HG02870 (cell line): ENCODE measurements at regions not wholly inside any gene's neighbourhood (a gene's known extent, or its start where the extent isn't known, plus 50 kb on each side); places are given as distances from the start of the nearest gene placed in this dataset.
"Not testable (repeated sequence)": the region's sequence is repeated elsewhere in the genome, so short reads cannot be mapped to it uniquely, and the experiment has no call there.

ENCODE experiments used
- ATAC-seq: cut with Tn5 transposase; IDR thresholded peaks from one replicate; pipeline ENCODE4 v1.9.1; 2021; ENCODE audit warnings: mild to moderate bottlenecking, moderate library complexity; ENCODE audit not compliant: unreplicated experiment

DNA sequence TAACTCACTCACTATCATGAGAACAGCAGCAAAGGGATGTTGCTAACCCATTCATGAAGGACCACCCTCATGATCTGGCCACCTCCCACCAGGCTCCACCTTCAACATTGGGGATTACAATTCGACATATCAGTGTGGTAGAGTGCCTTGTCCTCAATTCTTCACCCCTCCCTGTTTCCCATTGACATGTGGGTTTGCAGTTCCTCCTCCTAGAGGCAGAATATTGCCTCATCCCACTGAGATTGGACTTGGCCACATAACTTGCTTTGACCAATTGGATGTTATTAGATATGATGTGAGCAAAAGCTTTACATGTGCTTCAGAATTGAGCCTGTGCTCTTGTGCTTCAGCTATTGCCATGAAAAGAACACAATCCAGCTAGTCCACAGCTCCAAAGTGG is 217.0 kb upstream of the CXCR4 start:
- ATAC-seq, result no peak

DNA sequence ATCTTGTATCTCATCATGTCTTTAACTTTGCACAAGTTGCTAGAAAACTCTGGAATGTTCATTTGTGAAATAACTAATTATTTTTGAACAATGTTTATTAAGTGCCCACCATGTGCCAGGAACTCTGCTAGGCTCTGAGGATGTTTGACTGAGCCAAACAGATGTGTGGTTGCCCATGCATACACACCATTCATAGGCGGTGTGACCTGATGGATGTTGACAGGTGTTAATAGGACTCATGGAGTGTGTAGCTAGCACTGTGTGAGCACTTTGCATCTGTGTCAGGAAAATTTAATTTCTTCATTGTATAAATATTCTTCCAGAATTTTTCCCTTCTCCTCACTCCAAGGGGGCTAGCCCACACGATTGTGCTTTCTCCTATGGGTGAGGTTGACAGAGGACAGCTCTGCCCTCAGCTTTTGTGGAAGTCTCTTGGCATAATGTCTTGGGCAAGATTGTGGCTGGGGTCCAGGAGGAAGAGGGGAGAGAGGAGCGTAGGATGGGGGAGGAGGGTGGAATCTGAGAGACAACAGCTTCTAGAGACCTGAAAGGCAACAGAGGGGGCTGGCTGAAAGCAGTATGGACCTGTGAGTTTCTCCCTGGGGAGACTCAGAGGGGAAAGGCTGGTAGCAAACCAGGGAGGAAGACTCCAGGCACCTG is 214.6 kb upstream of the CXCR4 start:
- no peak for ATAC-seq

DNA sequence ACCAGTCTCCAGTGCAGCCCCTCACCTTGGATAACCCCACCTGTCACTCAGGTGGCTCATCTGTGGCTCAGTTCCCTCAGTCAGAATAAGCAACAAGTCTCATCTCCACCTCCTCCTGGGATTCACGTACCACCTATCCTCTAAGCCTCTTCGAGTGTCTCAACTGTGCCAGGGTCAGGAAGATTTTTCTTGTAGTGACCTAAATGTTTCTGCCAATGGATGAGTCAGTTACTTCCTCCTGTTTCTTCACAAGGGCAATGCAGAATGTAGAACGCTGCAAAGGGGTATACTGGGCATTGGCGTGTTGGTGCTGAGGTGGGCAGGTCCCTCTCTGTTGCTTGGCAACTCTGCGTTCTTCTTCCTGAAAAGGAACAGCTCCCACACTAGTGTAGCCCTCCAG is 213.3 kb upstream of the CXCR4 start:
- no peak for ATAC-seq

DNA sequence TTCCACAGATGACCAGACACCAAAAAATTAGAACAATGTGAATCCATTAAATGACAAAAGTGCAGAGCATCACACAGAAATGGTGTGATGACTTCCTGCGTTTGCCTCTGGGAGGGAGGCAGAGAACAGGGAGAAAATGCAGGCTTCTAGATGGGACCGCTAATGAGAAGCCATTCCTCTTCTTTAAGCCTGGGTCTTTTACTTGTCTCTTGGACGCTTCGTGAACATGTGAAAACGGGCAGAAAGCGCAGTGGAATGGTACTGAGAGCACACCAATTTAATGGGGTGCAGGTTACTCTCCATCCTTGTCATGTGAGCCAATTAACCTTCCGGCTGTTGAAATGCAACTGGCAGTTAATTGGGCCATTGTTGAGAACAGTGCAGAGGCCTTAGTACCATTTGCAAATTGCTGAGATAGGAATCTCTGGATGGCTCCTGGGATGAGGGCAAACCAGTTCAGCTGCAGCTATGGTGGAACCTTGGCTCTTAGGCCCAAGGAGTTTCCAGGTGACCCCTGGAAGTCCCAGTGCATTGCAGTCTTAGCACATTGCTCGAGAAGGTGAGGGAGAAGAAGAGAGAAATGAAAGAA is 210.4 kb upstream of the CXCR4 start:
- no peak for ATAC-seq

DNA sequence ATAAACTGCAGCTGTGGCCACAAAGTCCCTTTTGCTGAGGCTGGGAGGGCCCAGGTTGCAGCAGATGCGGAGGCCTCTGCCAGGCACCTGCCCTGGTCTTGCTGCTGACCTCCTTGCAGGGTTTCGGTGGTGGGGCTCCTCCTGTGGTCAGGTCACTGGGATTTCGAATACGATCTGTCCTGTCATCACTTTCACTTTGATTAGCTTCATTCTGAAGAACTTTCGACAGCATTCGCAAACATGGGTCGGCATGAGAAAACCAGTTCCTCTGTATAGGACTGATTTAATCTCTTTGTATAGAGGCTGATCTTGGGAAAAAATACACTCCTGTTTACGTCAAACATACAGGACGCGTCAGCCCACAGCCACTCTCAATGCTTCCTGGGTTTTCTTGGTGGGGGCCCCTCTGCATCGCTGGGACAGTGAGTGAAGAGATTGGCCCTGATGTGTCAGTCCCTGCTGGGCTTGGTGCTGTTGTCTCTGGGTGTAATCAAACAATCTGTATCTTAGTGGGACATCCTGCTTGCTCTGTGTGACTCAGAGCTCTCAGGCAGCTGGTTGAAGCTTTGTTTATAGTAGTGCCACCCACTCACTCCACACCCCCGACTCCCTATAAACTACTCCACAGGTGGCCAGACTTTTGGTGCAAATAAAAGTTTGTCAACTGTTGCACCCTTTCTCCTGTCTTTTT is 209.4 kb upstream of the CXCR4 start:
- peak; percentile 81 for ATAC-seq

DNA sequence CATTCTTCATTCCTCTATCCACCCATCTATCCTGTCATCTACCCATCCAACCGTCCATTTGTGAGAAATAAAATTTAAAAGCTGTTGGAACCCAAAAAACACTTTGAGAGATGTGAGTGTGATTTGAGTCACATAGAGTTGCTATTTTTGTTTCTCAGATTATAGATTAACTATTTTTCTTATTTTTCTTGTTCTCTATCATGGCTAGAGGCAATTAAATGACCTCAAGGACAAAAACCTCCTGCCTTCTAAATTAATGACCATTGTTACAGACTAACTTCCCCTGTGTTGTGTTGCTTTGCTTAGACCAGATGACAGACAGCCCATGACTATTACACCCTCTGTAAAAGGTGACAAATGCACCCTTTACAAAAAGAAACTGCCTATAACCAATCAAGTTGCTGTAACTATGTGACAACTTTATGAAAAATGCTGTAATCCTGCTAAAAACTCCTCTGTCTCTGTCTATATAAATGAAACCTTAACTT is 207.9 kb upstream of the CXCR4 start:
- ATAC-seq, result no peak

DNA sequence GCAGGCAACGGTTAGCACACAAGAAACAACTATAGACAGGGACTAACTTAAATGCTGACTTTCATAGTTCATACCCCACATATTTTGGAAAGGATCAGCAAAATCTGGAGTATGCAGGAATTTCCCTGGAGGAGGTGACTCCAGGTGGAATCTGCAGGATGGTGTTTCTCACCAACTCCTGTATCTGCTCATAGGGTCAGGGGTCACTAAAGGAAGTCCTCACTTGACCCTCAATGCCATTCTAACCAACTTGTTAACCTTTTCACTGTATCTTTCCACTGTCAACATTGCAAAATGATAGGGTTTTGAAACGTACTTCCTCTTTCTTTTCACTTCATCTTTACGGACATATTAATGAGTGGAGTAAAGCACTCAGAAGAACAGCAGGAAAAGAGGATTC is 207.0 kb upstream of the CXCR4 start:
- ATAC-seq, result no peak

DNA sequence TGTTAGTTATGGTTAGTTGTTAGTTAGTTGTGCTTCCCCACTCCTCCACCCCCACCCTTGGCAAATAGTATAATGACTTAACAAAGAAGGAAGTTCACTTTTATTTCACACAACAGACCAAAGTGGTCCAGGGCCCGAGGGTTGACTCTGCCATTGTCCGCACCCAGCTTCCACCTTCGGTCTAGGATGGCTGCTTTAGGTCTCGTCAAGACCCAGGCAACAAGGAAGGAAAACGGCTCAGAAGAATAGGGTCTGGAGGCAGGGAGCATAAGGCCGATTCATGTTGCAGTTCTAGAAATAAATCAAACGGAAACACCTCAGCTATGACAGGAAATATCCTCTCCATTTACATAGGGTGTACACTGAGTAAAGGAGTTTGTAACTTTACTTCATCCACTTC is 206.0 kb upstream of the CXCR4 start:
- no peak for ATAC-seq

DNA sequence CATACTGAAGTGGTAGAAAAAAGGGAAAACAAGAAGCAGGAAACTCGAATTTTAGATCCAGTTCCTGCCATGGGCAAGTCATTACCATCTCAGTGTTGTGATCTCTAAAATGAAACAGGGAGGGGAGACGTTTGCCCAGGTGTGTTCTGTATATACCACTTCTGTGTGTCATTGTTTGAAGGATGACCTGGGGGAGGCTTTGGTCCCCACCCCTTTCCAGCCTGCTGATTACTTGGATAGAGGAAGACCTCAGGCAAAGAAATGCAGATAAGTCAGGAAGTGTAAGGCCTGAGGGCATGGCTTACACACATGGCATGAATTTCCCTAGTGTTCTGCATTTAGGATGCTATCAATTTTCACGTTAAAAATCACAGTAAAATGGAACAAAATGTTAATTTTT is 205.2 kb upstream of the CXCR4 start:
- no peak for ATAC-seq

DNA sequence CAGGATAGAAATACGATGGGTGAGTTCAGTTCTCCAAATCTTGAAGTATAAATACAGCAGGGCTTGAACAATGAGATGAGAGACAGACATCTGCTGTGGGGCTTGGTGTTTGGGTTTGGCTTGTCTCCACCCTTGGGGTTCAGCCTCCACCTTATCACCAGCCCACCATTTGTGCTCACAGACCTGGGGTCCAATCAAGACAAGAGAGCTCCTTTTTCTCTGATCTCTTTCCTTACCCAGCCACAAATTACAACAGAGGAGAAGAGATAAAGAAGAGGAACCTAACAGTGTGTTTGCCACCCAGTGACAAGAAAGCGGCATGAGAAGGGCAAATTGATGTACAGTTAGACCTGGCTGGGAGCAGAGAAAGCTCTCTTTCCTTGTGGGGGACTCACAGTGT is 204.5 kb upstream of the CXCR4 start:
- ATAC-seq, result no peak

DNA sequence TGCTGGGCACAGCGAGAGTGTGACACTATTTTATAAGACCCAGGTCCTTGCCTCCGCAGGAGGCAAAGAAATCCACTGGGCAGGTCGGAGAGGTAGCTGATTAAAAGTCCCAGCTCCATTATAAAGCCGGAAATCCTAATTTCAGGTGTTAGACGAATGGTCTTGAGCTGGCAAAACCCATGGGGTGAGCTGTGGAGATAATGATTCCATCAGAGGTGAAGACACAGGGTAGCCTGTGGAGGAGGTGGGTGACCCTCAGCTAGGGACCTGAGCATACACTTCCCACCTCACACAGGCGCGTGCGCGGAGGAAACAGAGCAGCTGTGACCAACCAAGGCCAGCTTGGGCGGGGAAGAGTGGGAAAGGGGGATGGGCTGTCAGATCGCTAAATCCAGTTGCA is 201.7 kb upstream of the CXCR4 start:
- no peak for ATAC-seq

DNA sequence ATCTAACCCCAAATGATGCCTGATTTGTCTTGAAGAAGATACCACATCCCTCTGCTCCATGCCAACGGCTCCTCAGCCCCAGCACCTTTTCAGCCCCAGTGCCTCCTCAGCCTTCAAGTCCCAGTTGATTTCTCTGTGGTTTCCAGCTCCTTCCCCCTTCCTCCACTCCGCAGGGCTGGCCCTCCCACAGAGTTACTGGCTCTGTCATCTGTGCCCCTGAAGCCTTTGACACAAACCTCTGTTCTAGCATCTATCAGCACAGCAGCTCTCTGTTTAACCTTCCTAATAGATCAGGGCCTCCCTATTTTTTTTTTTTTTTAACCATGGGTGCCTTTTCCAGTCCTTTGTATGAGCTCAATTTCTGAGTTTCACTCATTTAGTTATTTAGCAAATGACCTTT is 201.3 kb upstream of the CXCR4 start:
- ATAC-seq, result no peak

DNA sequence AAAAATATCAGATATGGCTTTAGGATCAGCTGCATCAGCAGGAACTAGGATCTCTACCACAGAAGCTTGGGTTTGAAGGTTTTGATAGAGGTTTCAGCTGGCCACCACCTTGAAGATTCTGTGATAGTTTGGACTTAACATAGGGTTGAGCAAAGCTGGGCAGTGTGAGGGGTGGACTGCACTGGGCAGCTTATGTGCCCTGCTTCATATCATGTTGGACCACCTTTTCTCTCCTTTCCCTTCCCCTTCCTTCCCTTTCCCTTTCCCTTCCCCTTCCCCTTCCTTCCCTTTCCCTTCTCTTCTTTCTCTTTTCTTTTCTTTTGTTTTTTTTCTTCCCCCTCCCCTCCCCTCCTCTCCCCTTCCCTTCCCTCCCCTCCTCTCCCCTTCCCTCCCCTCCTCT is 196.3 kb upstream of the CXCR4 start:
- no peak for ATAC-seq

DNA sequence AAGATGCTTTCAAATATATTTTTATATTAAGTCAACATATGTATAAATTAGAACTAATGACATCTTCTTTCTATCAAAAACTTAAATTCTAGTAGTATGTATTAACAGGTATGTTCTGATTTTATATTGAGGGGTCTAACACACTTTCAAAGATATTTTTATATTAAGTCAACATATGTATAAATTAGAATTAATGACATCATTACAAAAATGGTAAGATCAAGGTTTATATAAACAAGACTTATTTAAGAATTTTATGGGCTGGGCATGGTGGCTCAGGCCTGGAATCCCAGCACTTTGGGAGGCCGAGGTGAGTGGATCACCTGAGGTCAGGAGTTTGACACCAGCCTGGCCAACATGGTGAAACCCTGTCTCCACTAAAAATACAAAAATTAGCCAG is 194.6 kb upstream of the CXCR4 start:
- not testable (repeated sequence) for ATAC-seq

DNA sequence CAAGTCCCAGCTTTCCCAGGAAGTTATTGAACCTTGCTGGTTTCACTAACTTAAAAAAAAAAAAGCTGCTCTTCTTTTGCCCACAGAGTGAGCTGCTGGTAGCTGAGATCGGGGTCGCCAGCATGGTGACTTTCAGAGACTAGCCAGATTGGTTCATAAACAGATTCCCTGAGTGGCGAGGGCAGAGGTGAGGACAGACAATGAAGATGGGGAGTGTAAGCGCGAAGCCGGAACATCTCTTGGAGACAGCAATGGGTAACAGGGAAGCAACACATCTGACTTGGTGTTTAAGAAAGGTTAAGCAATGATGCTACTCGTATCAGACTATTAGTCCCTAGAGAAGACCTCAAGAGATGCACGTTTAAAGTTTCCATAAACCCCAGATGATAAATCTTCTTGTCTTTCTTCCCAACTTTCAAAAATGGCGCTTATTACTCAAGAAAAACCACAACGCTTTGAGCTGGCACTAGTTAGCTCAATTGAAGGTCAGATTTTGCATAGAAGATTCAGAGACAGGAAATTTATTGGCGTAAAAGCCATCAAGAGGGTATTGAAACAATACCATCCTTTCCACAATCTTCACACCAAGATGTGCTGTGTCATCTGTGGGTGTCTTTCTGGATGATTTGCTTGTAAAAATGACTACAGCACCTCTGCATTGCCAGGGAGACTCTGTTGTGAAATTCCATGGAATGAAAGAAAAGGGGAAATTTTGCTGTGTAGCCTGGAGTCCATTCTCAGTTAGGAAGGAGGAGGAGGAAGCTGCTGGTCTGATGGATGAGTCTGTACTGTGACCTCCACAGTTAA is 193.1 kb upstream of the CXCR4 start:
- no peak for ATAC-seq

DNA sequence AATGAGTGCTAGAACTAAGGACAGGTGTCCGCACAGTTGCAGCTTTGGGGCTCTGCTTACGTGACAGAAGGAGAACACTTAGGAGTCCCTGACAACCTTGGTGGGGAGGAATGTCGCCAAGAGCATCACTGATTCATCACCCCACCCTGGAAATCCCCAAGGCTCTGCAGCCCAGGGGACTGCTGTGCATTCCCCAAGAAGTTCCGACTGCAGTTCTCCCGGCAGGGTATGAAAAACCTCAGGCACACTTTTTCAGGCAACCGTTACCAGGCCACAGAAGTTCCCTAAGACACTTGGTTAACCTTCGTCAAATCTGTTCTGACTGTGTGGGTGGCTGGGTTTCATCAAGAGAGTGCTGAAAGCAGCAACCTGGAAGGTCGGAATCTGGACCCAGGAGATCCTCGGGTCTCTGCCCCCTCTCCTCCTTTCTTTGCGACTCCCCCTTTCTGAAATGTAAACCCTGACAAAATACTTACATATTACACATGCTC is 192.1 kb upstream of the CXCR4 start:
- ATAC-seq, result peak; percentile 61

DNA sequence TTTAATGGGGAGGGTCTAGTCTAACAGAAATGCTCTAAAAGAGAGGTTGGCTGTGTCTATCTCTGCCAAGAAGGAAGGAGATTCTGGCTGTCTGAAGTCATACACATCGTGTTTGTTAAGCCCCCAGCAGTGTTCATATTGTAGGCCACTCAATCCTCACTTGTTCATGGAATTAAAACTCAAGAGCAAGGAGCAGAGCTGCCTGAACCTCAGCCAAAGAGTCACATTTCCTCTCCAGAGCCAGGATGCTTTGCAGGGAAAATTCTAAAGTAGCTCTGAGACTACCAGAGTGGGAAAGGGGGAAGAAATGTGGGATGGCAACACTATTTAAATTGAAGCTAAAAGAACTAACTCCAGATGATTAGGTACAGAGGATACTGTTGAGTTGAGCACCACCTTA is 190.7 kb upstream of the CXCR4 start:
- no peak for ATAC-seq

DNA sequence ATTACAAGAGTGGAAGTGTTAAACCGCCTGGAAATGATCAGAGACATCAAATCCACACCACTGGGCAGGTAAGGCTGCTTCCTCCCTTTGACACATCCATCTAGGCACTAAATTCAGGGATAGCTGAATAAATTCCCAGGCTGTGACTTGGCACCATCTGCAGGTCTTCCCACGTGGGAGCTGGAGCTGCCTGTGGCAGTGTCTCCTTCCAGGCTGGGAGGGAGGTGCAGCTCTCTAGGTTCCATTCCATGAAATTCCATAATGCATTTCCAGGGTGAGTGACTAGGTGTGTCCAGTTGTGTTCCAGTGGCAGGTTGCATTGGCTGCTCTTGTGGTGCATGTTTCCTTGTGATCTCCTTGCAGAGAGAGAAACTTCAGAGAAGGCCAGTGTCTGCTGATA is 188.9 kb upstream of the CXCR4 start:
- ATAC-seq, result no peak

DNA sequence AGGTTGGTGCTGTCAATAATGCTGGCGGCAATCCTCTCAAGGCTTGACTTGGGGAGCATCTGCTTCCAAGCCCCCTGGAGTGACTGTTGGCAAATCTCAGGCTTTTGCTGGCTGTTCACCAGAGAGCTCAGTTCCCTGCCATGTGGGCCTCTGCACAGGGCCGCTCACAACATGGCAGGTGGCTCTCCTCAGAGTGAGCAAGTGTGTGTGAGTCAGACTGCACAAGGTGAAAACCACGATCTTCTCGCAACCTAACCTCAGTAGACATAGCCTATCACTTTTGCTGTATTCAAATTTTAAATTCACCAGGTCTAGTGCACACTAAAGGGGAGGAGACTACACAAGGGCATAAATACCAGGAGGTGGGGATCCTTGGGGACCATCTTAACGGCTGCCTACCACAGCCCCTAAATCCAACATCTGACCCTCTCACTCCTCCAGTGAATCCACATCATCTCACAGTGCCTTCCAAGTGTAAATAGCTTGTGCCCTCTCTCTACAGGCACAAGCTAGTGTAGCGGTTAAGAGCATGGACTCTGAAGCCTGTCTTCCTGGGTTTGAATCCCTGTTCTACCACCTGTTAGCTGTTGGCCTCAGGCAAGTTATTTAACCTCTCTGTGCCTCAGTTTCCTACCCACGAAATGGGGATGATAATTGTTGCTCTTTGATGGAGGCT is 187.7 kb upstream of the CXCR4 start:
- peak; percentile 93 for ATAC-seq

DNA sequence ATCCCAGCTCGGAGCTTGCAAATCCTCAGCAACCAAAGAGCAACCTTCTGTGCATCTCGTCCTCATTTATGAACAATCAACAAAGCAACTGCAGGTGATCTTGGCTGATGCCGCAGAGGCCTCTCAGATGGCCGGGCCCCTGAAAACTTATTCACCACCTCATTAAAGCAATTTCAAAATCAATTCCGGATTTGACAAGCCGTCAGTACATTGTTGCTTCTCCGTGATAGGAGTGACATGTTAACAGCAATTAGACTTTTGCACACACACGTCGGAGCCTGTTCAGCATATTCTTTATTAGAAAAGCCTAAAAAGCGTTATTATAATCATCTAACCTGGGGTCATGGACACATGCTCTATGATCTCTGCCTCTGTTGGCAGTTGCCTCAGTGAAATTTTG is 183.1 kb upstream of the CXCR4 start:
- no peak for ATAC-seq

DNA sequence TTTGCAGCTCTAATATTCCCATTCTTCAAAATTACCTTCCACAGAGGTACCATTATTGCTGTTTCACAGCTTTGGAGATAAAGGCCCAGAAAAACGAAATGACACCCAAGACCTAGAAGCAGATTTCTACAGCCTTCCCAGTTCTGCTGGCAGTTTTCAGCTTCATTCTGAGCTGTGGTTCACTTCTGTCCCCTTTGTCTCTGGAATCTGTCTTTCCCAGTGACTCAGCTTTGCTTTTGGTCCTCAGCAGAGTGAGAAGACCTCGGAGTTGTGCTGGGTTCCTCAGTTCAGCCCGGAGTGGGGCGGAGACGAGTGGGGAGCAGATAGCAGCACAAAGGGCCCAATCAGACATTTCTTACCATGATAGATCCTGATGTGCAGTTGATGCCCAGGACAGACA is 180.7 kb upstream of the CXCR4 start:
- no peak for ATAC-seq
